ENCODE measurements at regions not wholly inside any gene's neighbourhood (a gene's known extent, or its start where the extent isn't known, plus 50 kb on each side); places are given as distances from the start of the nearest gene placed in this dataset.
A peak's percentile ranks its signal among the peaks of the same experiment; 100 is the strongest.
"Not testable (repeated sequence)": the region's sequence is repeated elsewhere in the genome, so short reads cannot be mapped to it uniquely, and the experiment has no call there.

GRCh38 chr15:30195355-30196008 is 60.6 kb downstream of the GOLGA8T start:
- peak; percentile 80 for DNase-seq (ENCODE audit: low spot score)

- peak; percentile 33 for DNase-seq (ENCODE audit: low spot score)
Measured at GRCh38 chr15:30196009-30196375, 61.1 kb downstream of the GOLGA8T start.

GRCh38 chr15:30196769-30197168 is 61.9 kb downstream of the GOLGA8T start:
- not testable (repeated sequence) for DNase-seq (ENCODE audit: low spot score)

GRCh38 chr15:30201517-30201916 is 66.7 kb downstream of the GOLGA8T start:
- not testable (repeated sequence) for DNase-seq (ENCODE audit: low spot score)

GRCh38 chr15:30213733-30214132 is 78.9 kb downstream of the GOLGA8T start:
- DNase-seq (ENCODE audit: low spot score), result not testable (repeated sequence)

- DNase-seq (ENCODE audit: low spot score), result not testable (repeated sequence)
Measured at GRCh38 chr15:30221803-30222202, 87.0 kb downstream of the GOLGA8T start.

- DNase-seq (ENCODE audit: low spot score), result not testable (repeated sequence)
Measured at GRCh38 chr15:30222798-30223591, 88.1 kb downstream of the GOLGA8T start.

GRCh38 chr15:30225233-30225891 is 90.5 kb downstream of the GOLGA8T start:
- DNase-seq (ENCODE audit: low spot score), result not testable (repeated sequence)

GRCh38 chr15:30261432-30262141 is 126.7 kb downstream of the GOLGA8T start:
- DNase-seq (ENCODE audit: low spot score), result peak; percentile 0

- DNase-seq (ENCODE audit: low spot score), result not testable (repeated sequence)
Measured at GRCh38 chr15:30262142-30262460, 127.2 kb downstream of the GOLGA8T start.

- not testable (repeated sequence) for DNase-seq (ENCODE audit: low spot score)
Measured at GRCh38 chr15:30264000-30264399, 129.1 kb downstream of the GOLGA8T start.

- DNase-seq (ENCODE audit: low spot score), result not testable (repeated sequence)
Measured at GRCh38 chr15:30295150-30295844, 98.0 kb downstream of the CHRFAM7A start.

- not testable (repeated sequence) for DNase-seq (ENCODE audit: low spot score)
Measured at GRCh38 chr15:30303968-30304367, 89.4 kb downstream of the CHRFAM7A start.

Small RNAs in the stretch of these regions (small RNA-seq; reads per million reads assigned to genes)
- gene RNU6-17P, result 0 reads per million in 2 experiments

Measured in SK-N-DZ (cell line).